HCT116 (cell line): ENCODE measurements at regions not wholly inside any gene's neighbourhood (a gene's known extent, or its start where the extent isn't known, plus 50 kb on each side); places are given as distances from the start of the nearest gene placed in this dataset.

ENCODE experiments used
- ATF3 ChIP-seq: IDR thresholded peaks from 2 replicates; pipeline ENCODE4 v1.6.1; 2012
- CTCF ChIP-seq, 3 experiments: fragments of 200-600 bp in 1 of 3; sonication (generic) in 1 of 3; IDR thresholded peaks in 2 of 3; conservative IDR thresholded peaks in 1 of 3; 2 replicates each; pipeline ENCODE4 v1.5.1; 2012 to 2017; ENCODE audit warnings: low read depth in 2 of 3, low read length in 2 of 3, antibody characterized with exemption in 1 of 3, borderline replicate concordance in 1 of 3, control low read depth in 1 of 3, mild to moderate bottlenecking in 1 of 3, mixed read lengths in 1 of 3, mixed run types in 1 of 3, moderate library complexity in 1 of 3; ENCODE audit not compliant: insufficient read depth in 1 of 3
- EZH2 ChIP-seq: fragments of 200-600 bp; sonication (generic); IDR thresholded peaks from 2 replicates; pipeline ENCODE4 v1.6.1; 2017; ENCODE audit warnings: antibody characterized with exemption, mixed run types
- POLR2A ChIP-seq: IDR thresholded peaks from 2 replicates; pipeline ENCODE4 v1.7.0; 2011; ENCODE audit warnings: borderline replicate concordance; ENCODE audit not compliant: insufficient read depth, insufficient read length; ENCODE audit errors: extremely low read depth
- POLR2AphosphoS5 ChIP-seq: IDR thresholded peaks from 2 replicates; pipeline ENCODE4 v1.6.1; 2011; ENCODE audit warnings: mild to moderate bottlenecking, low read depth, low read length, moderate library complexity
- SP1 ChIP-seq: IDR thresholded peaks from 2 replicates; pipeline ENCODE4 v1.6.1; 2012; ENCODE audit warnings: low read depth

DNA sequence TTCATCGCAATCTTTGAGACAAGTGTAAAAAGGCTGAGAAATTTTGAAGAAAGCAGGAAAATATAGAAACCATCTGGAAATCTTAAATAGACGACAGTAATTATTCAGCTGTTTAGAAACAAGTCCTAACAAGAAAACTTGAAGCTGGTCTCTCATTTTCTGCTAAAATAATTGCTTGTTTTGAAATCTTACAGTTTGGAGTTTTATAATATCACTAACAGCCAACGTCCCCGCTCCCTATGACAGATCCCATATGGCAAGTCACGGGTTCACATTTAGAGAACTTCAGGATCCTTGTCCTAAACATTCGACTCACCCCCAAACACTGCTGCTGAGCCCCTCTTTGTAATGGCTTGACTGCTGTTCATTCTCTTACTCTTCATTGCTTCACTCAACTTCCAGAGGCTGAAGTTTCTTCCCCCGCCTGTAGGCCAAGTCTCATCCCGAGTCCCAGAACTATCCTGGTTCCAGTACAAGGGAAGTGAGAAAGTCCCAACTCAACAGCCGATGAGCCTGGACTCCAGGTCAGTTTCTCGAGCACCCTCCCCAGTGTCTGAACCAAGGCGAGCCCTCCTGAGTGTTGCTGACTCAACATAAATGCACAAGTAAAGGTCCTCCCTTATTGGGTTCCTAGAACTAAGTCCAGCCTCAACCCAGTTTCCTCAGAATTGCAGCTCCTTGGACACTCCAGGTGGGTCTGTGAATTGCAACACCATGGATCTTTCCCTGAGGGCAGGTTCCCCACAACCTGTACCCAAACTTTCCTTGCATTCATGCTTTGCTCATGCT is 93.4 kb upstream of the BACE2 start:
- TF ChIP-seq SP1 (no peak), CTCF (IDR thresholded peaks at IDR 0.05 in 2 of 3, conservative IDR thresholded peaks at IDR 0.05 in 1 of 3; ENCODE audit: borderline replicate concordance in 1 of 3, insufficient read depth in 1 of 3, low read depth in 2 of 3, low read length in 2 of 3) (no peak), POLR2AphosphoS5 (no peak), EZH2 (no peak), ATF3 (no peak), POLR2A (no peak)
